HCT116 (cell line): ENCODE measurements at regions not wholly inside any gene's neighbourhood (a gene's known extent, or its start where the extent isn't known, plus 50 kb on each side); places are given as distances from the start of the nearest gene placed in this dataset.

ENCODE experiments used
- ATAC-seq: fragments of 200-7000 bp; cut with Tn5 transposase; 2 replicates; pipeline ENCODE4 v1.9.1; 2020; ENCODE audit warnings: mild to moderate bottlenecking, moderate library complexity
- BruUV-seq: library from RNA; stranded (reverse); fragments of 400-500 nt; replicated peaks from 2 replicates; lab custom pipeline; 2021; lab: Mats Ljungman, UMichigan
- CTCF ChIA-PET: fragments of 300-600 bp; sonication (Branson Sonifier 250); formaldehyde crosslinking; loops from one replicate; lab custom pipeline; 2021; ENCODE audit warnings: antibody characterized with exemption; lab: Charles Lee
- POLR2A ChIA-PET: fragments of 300-600, 350-600 bp; sonication (Branson Sonifier 250); formaldehyde crosslinking; loops from one replicate; lab custom pipeline; 2021; ENCODE audit warnings: antibody characterized with exemption; lab: Charles Lee
- RAD21 ChIA-PET, 2 experiments: fragments of 300-600 bp; sonication (Branson Sonifier 250); formaldehyde crosslinking; loops; one replicate each; lab custom pipeline; 2023; ENCODE audit warnings: low total read pairs in 2 of 2; ENCODE audit not compliant: uncharacterized antibody in 2 of 2, unreplicated experiment in 2 of 2, low non-redundant PET in 1 of 2; lab: Charles Lee
- DNase-seq: peaks from one replicate; pipeline ENCODE4 v3.0.0-alpha.2; 2010; ENCODE audit warnings: low read depth, low spot score
- H2AFZ ChIP-seq: fragments of 200-600 bp; shearing (Covaris generic), sonication (generic); 2 replicates; pipeline ENCODE4 v1.6.1; 2017; ENCODE audit warnings: low read depth, mixed run types, mixed read lengths, antibody characterized with exemption, low read length; ENCODE audit not compliant: poor library complexity, severe bottlenecking
- H3K27ac ChIP-seq: 2 replicates; pipeline ENCODE4 v1.5.1; 2012; ENCODE audit warnings: low read depth, low read length
- H3K27me3 ChIP-seq: fragments of 200-600 bp; sonication (generic); 2 replicates; pipeline ENCODE4 v1.6.1; 2016; ENCODE audit warnings: mixed run types, low read length, mixed read lengths; ENCODE audit not compliant: insufficient read depth
- H3K36me3 ChIP-seq, 2 experiments: fragments of 200-500 bp in 1 of 2; fragments of 200-600 bp in 1 of 2; sonication (Bioruptor generic) in 1 of 2; sonication (generic) in 1 of 2; 2 replicates each; pipeline versions ENCODE4 v1.5.1 to v1.6.1; 2014 to 2016; ENCODE audit warnings: low read length in 2 of 2, inconsistent platforms in 1 of 2, mixed read lengths in 1 of 2, mixed run types in 1 of 2; ENCODE audit not compliant: insufficient read depth in 2 of 2, control insufficient read depth in 1 of 2
- H3K4me1 ChIP-seq, 2 experiments: fragments of 200-600 bp in 1 of 2; sonication (generic) in 1 of 2; 2 replicates each; pipeline versions ENCODE4 v1.5.1 to v1.6.1; 2012 to 2017; ENCODE audit warnings: low read length in 2 of 2, inconsistent platforms in 1 of 2, mild to moderate bottlenecking in 1 of 2, mixed read lengths in 1 of 2, mixed run types in 1 of 2, moderate library complexity in 1 of 2; ENCODE audit not compliant: insufficient read depth in 2 of 2, control insufficient read depth in 1 of 2
- H3K4me2 ChIP-seq: fragments of 200-600 bp; sonication (generic); 2 replicates; pipeline ENCODE4 v1.6.1; 2017; ENCODE audit warnings: mixed run types, low read length, mixed read lengths
- H3K4me3 ChIP-seq, 2 experiments: fragments of 200-600 bp in 1 of 2; sonication (generic) in 1 of 2; replicated peaks in 1 of 2; 2 replicates each; pipeline ENCODE4 v1.5.1; 2011 to 2016; ENCODE audit warnings: low read length in 2 of 2, control low read depth in 1 of 2, low read depth in 1 of 2, mild to moderate bottlenecking in 1 of 2, mixed read lengths in 1 of 2, mixed run types in 1 of 2
- H3K79me2 ChIP-seq: fragments of 200-600 bp; sonication (generic); 2 replicates; pipeline ENCODE4 v1.6.1; 2017; ENCODE audit warnings: mild to moderate bottlenecking, mixed run types, low read length, moderate library complexity, mixed read lengths; ENCODE audit not compliant: insufficient read depth
- H3K9ac ChIP-seq: fragments of 200-600 bp; sonication (generic); 2 replicates; pipeline ENCODE4 v1.6.1; 2016; ENCODE audit warnings: low read length, mixed read lengths
- H3K9me2 ChIP-seq: fragments of 200-600 bp; sonication (generic), shearing (Covaris generic); 2 replicates; pipeline ENCODE4 v1.6.1; 2017; ENCODE audit warnings: mixed run types, mild to moderate bottlenecking, moderate library complexity; ENCODE audit not compliant: insufficient read depth
- H3K9me3 ChIP-seq, 2 experiments: fragments of 200-500 bp in 1 of 2; fragments of 200-600 bp in 1 of 2; sonication (Bioruptor generic) in 1 of 2; sonication (generic) in 1 of 2; 2 replicates each; pipeline ENCODE4 v1.6.1; 2014 to 2017; ENCODE audit warnings: low read length in 2 of 2, mixed read lengths in 2 of 2, inconsistent platforms in 1 of 2, low read depth in 1 of 2, mild to moderate bottlenecking in 1 of 2, mixed run types in 1 of 2, moderate library complexity in 1 of 2; ENCODE audit not compliant: control insufficient read depth in 1 of 2, insufficient read depth in 1 of 2
- H4K20me1 ChIP-seq: fragments of 200-600 bp; sonication (generic), shearing (Covaris generic); 2 replicates; pipeline ENCODE4 v1.6.1; 2017; ENCODE audit warnings: mixed run types, mild to moderate bottlenecking, moderate library complexity; ENCODE audit not compliant: insufficient read depth
- ATF3 ChIP-seq: IDR thresholded peaks from 2 replicates; pipeline ENCODE4 v1.6.1; 2012
- CEBPB ChIP-seq: IDR thresholded peaks from 2 replicates; pipeline ENCODE4 v1.6.1; 2012; ENCODE audit warnings: low read depth
- FOSL1 ChIP-seq: IDR thresholded peaks from 2 replicates; pipeline ENCODE4 v1.6.1; 2012; ENCODE audit warnings: low read depth
- JUND ChIP-seq: IDR thresholded peaks from 2 replicates; pipeline ENCODE4 v1.6.1; 2012
- POLR2A ChIP-seq: IDR thresholded peaks from 2 replicates; pipeline ENCODE4 v1.7.0; 2011; ENCODE audit warnings: borderline replicate concordance; ENCODE audit not compliant: insufficient read depth, insufficient read length; ENCODE audit errors: extremely low read depth
- SP1 ChIP-seq: IDR thresholded peaks from 2 replicates; pipeline ENCODE4 v1.6.1; 2012; ENCODE audit warnings: low read depth
- TCF7L2 ChIP-seq: IDR thresholded peaks from 2 replicates; pipeline ENCODE4 v1.7.0; 2011; ENCODE audit warnings: borderline replicate concordance, inconsistent platforms; ENCODE audit not compliant: insufficient read depth, insufficient read length; ENCODE audit errors: extremely low read depth
- YY1 ChIP-seq: IDR thresholded peaks from 2 replicates; pipeline ENCODE4 v1.6.1; 2011; ENCODE audit warnings: low read length, low read depth, moderate library complexity, mild to moderate bottlenecking; ENCODE audit not compliant: insufficient replicate concordance; ENCODE audit errors: extremely low read depth
- ZBTB33 ChIP-seq: IDR thresholded peaks from 2 replicates; pipeline ENCODE4 v1.6.1; 2011; ENCODE audit warnings: mild to moderate bottlenecking, low read length, moderate library complexity; ENCODE audit not compliant: insufficient replicate concordance; ENCODE audit errors: extremely low read depth
- ZFX ChIP-seq: fragments of 450-650 bp; IDR thresholded peaks from 2 replicates; pipeline ENCODE4 v1.6.1; 2017
- ZNF274 ChIP-seq: fragments of 200-500 bp; sonication (Bioruptor generic); IDR thresholded peaks from 2 replicates; pipeline ENCODE4 v1.6.1; 2014; ENCODE audit warnings: mild to moderate bottlenecking, low read depth, low read length, inconsistent platforms
- intact Hi-C: fragments of 100-400 bp; cut with micrococcal nuclease; formaldehyde crosslinking; loops from 2 replicates; pipeline ENCODE4 v1.10.0; 2022

- H3K4me3 ChIP-seq, result no peak overlapping the region
- no peak for TF ChIP-seq FOSL1
- no peak for TF ChIP-seq SP1
- no peak for TF ChIP-seq ZBTB33
- TF ChIP-seq CEBPB, result no peak
- no peak for TF ChIP-seq YY1
- TF ChIP-seq ATF3, result no peak
- TF ChIP-seq TCF7L2, result no peak
- TF ChIP-seq POLR2A, result no peak
- TF ChIP-seq ZFX, result no peak
- TF ChIP-seq JUND, result no peak
- no peak for TF ChIP-seq ZNF274
- TF ChIP-seq, all 23 proteins: peak for 0
- Histone ChIP-seq H3K9me3 (no peaks in the 10 kb centered on the region), H3K27ac (no peak overlapping the region), H2AFZ (no peak overlapping the region), H4K20me1 (no peaks in the 10 kb centered on the region), H3K9ac (no peak overlapping the region), H3K4me2 (no peak overlapping the region), H3K27me3 (no peaks in the 10 kb centered on the region), H3K9me2 (no peaks in the 10 kb centered on the region), H3K36me3 (no peaks in the 10 kb centered on the region), H3K79me2 (no peaks in the 10 kb centered on the region), H3K4me1 (peaks cover 0 to 11% of the 10 kb centered on the region in 2 experiments; a peak in 1 of 4 replicates)
- DNase-seq, result no peak
- BruUV-seq, result no TSS peak
- ATAC-seq, result no peak
- intact Hi-C loops, result no loop called here
- CTCF ChIA-PET, result no interaction called here
- POLR2A ChIA-PET, result no interaction called here
- RAD21 ChIA-PET, result no interaction called here
These were observed 417.0 kb upstream of the ATXN7L3B start for GRCh38 chr12:74120644-74121043.
